ENCODE measurements at regions not wholly inside any gene's neighbourhood (a gene's known extent, or its start where the extent isn't known, plus 50 kb on each side); places are given as distances from the start of the nearest gene placed in this dataset.

GRCh38 chr2:136230464-136230863 lies 112.5 kb upstream of the CXCR4 start:
- Mint-ChIP-seq H3K9me3 (peaks cover 4% of the 10 kb centered on the region), H3K27me3 (no peaks in the 10 kb centered on the region), H3K4me3 (no peak overlapping the region), H3K27ac (no peak overlapping the region), H3K4me1 (ENCODE audit: low read depth) (peaks cover 23% of the 10 kb centered on the region), H3K36me3 (ENCODE audit: low read depth) (no peaks in the 10 kb centered on the region)
- POLR2A ChIA-PET: no interaction called here
- Histone ChIP-seq H3K27ac (ENCODE audit: low read depth in 1 of 2, low read length in 2 of 2) (no peak overlapping the region), H3K36me3 (ENCODE audit: insufficient read depth, low read length) (no peaks in the 10 kb centered on the region), H3K4me1 (ENCODE audit: insufficient read depth, low read length) (peaks cover 16% of the 10 kb centered on the region), H3K9me3 (ENCODE audit: control insufficient read depth in 1 of 2, insufficient read depth in 1 of 2, low read length in 2 of 2) (no peaks in the 10 kb centered on the region), H3K4me3 (ENCODE audit: low read length) (no peak overlapping the region), H3K27me3 (ENCODE audit: control insufficient read depth in 1 of 2, insufficient read depth in 2 of 2, low read length in 2 of 2) (peaks cover 0 to 2% of the 10 kb centered on the region in 2 experiments)
- DNase-seq (no peak), ATAC-seq (ENCODE audit: poor library complexity) (no peak)
- intact Hi-C loops (cut with DNase I, micrococcal nuclease): no loop called here
- CTCF ChIA-PET: interaction anchor here (0.7 kb wide), 1 partner anchor 11 kb away, joined by 3 read pairs; no protein-coding TSS in a partner anchor
- TF ChIP-seq, protein P1, sequence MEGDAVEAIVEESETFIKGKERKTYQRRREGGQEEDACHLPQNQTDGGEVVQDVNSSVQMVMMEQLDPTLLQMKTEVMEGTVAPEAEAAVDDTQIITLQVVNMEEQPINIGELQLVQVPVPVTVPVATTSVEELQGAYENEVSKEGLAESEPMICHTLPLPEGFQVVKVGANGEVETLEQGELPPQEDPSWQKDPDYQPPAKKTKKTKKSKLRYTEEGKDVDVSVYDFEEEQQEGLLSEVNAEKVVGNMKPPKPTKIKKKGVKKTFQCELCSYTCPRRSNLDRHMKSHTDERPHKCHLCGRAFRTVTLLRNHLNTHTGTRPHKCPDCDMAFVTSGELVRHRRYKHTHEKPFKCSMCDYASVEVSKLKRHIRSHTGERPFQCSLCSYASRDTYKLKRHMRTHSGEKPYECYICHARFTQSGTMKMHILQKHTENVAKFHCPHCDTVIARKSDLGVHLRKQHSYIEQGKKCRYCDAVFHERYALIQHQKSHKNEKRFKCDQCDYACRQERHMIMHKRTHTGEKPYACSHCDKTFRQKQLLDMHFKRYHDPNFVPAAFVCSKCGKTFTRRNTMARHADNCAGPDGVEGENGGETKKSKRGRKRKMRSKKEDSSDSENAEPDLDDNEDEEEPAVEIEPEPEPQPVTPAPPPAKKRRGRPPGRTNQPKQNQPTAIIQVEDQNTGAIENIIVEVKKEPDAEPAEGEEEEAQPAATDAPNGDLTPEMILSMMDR (IDR thresholded peaks at IDR 0.05): no peak

GRCh38 chr2:136226903-136227302 lies 109.0 kb upstream of the CXCR4 start:
- H3K27ac ChIP-seq (ENCODE audit: low read depth in 1 of 2, low read length in 2 of 2): no peak overlapping the region
- intact Hi-C loops (cut with DNase I, micrococcal nuclease): no loop called here
- H3K9me3 ChIP-seq (ENCODE audit: control insufficient read depth in 1 of 2, insufficient read depth in 1 of 2, low read length in 2 of 2): no peaks in the 10 kb centered on the region
- H3K4me1 ChIP-seq (ENCODE audit: insufficient read depth, low read length): peaks cover 20% of the 10 kb centered on the region
- no peaks in the 10 kb centered on the region for H3K36me3 ChIP-seq (ENCODE audit: insufficient read depth, low read length)
- ChIA-PET POLR2A (interaction anchor here (1.0 to 1.6 kb wide), 3 partner anchors 12 to 91 kb away, joined by 4 to 9 read pairs (median 6); no protein-coding TSS in a partner anchor), CTCF (interaction anchor here (0.6 to 2.7 kb wide), 2 partner anchors 11 to 82 kb away, joined by 3 to 8 read pairs; no protein-coding TSS in a partner anchor)
- peaks cover 0 to 2% of the 10 kb centered on the region in 2 experiments for H3K27me3 ChIP-seq (ENCODE audit: control insufficient read depth in 1 of 2, insufficient read depth in 2 of 2, low read length in 2 of 2)
- H3K9me3 Mint-ChIP-seq: peaks cover 4% of the 10 kb centered on the region
- H3K4me3 ChIP-seq (ENCODE audit: low read length): no peak overlapping the region
- TF ChIP-seq, protein P1 (IDR thresholded peaks at IDR 0.05): no peak
- ATAC-seq (ENCODE audit: poor library complexity) (no peak), DNase-seq (no peak)
- no peaks in the 10 kb centered on the region for H3K27me3 Mint-ChIP-seq
- H3K27ac Mint-ChIP-seq: no peak overlapping the region
- H3K4me1 Mint-ChIP-seq (ENCODE audit: low read depth): peaks cover 24% of the 10 kb centered on the region
- H3K4me3 Mint-ChIP-seq: no peak overlapping the region
- H3K36me3 Mint-ChIP-seq (ENCODE audit: low read depth): no peaks in the 10 kb centered on the region

DNA sequence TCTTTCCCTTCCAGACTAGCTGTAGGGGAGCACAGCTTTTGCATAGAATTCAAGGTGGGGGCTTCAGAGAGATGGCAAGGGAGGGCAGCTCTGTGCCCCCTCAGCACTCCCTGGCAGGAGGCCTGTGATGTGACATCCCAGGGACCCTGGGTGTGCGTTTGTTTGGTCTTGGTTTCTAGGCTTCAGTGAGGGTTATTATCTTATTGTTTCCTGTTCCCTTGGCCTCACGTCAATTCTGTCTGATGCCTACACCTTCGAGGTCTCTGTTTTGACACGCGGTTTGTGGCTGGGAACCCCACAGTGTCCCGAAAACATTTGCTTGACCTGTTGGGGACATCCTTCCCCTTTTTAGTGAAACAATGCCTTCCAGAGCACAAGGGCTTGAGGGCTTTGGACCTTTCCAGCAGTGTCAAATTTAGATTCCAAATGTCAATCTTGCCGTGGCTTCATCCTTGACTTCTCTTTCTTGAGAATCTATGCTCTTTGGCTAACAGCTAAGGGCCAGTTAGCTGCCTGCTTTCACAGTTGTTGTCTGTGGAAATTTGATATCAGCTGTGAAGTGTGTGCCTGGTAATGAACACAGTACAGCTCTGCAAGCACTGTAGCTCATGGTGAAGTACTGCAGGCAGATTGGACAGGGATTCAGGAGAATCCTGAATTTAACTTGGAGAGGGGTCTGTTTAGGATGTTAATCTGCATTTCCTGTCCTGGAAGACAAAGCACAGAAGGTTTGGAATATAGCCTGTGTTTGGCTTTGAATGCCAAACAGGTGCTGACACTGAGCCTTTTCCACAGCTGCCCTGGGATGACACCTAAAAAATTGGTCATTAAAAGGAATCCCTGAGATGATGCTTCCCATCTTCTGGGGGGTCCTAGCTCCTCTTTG lies 108.2 kb upstream of the CXCR4 start:
- Histone ChIP-seq H3K4me1 (ENCODE audit: insufficient read depth, low read length) (peaks cover 20% of the 10 kb centered on the region), H3K4me3 (ENCODE audit: low read length) (no peak overlapping the region), H3K36me3 (ENCODE audit: insufficient read depth, low read length) (no peaks in the 10 kb centered on the region), H3K27ac (ENCODE audit: low read depth in 1 of 2, low read length in 2 of 2) (no peak overlapping the region), H3K27me3 (ENCODE audit: control insufficient read depth in 1 of 2, insufficient read depth in 2 of 2, low read length in 2 of 2) (peaks cover 0 to 2% of the 10 kb centered on the region in 2 experiments), H3K9me3 (ENCODE audit: control insufficient read depth in 1 of 2, insufficient read depth in 1 of 2, low read length in 2 of 2) (no peaks in the 10 kb centered on the region)
- CTCF ChIA-PET: interaction anchor here (1.1 to 2.7 kb wide), 2 partner anchors 11 to 14 kb away, joined by 4 to 8 read pairs; no protein-coding TSS in a partner anchor
- TF ChIP-seq, protein P1 (IDR thresholded peaks at IDR 0.05): no peak
- H3K36me3 Mint-ChIP-seq (ENCODE audit: low read depth): no peaks in the 10 kb centered on the region
- POLR2A ChIA-PET: interaction anchor here (1.0 to 1.6 kb wide), 3 partner anchors 12 to 101 kb away, joined by 4 to 9 read pairs (median 6); no protein-coding TSS in a partner anchor
- peak overlapping the region; percentile 52 for H3K27ac Mint-ChIP-seq
- intact Hi-C loops (cut with DNase I, micrococcal nuclease): no loop called here
- H3K9me3 Mint-ChIP-seq: peaks cover 4% of the 10 kb centered on the region
- ATAC-seq (ENCODE audit: poor library complexity) (peak; percentile 83), DNase-seq (peak in 10 of 14 experiments; percentile 14 to 70 (median 36))
- H3K4me1 Mint-ChIP-seq (ENCODE audit: low read depth): peaks cover 24% of the 10 kb centered on the region
- no peak overlapping the region for H3K4me3 Mint-ChIP-seq
- no peaks in the 10 kb centered on the region for H3K27me3 Mint-ChIP-seq
